ENCODE measurements at regions not wholly inside any gene's neighbourhood (a gene's known extent, or its start where the extent isn't known, plus 50 kb on each side); places are given as distances from the start of the nearest gene placed in this dataset.
"Not testable (repeated sequence)": the region's sequence is repeated elsewhere in the genome, so short reads cannot be mapped to it uniquely, and the experiment has no call there.

- no peak for DNase-seq
Measured at GRCh38 chr2:147037048-147037447, 807.8 kb upstream of the ACVR2A start.

GRCh38 chr2:147033044-147033443 lies 811.8 kb upstream of the ACVR2A start:
- no peak for DNase-seq

GRCh38 chr2:147031897-147032296 lies 812.9 kb upstream of the ACVR2A start:
- no peak for DNase-seq

- no peak for DNase-seq
Measured at GRCh38 chr2:147030966-147031720, 813.7 kb upstream of the ACVR2A start.

GRCh38 chr2:147027436-147027835 lies 817.4 kb upstream of the ACVR2A start:
- DNase-seq: no peak

GRCh38 chr2:147026664-147027295 lies 818.0 kb upstream of the ACVR2A start:
- no peak for DNase-seq

GRCh38 chr2:147025646-147026585 lies 818.9 kb upstream of the ACVR2A start:
- no peak for DNase-seq

GRCh38 chr2:147019311-147019710 lies 825.5 kb upstream of the ACVR2A start:
- no peak for DNase-seq

GRCh38 chr2:147017951-147018645 lies 826.7 kb upstream of the ACVR2A start:
- no peak for DNase-seq

- DNase-seq: no peak
Measured at GRCh38 chr2:147016181-147016580, 828.6 kb upstream of the ACVR2A start.

GRCh38 chr2:147015591-147015990 lies 829.2 kb upstream of the ACVR2A start:
- DNase-seq: no peak

GRCh38 chr2:147013696-147014392 lies 831.0 kb upstream of the ACVR2A start:
- DNase-seq: no peak

GRCh38 chr2:147008481-147008880 lies 836.3 kb upstream of the ACVR2A start:
- no peak for DNase-seq

- no peak for DNase-seq
Measured at GRCh38 chr2:147006736-147007141, 838.1 kb upstream of the ACVR2A start.

GRCh38 chr2:147003081-147003480 lies 841.7 kb upstream of the ACVR2A start:
- no peak for DNase-seq

- no peak for DNase-seq
Measured at GRCh38 chr2:147002256-147002655, 842.6 kb upstream of the ACVR2A start.

- no peak for DNase-seq
Measured at GRCh38 chr2:147001061-147001460, 843.8 kb upstream of the ACVR2A start.

GRCh38 chr2:147000151-147000550 lies 844.7 kb upstream of the ACVR2A start:
- DNase-seq: not testable (repeated sequence)

GRCh38 chr2:146997945-146998344 lies 846.9 kb upstream of the ACVR2A start:
- no peak for DNase-seq

- no peak for DNase-seq
Measured at GRCh38 chr2:146997488-146997887, 847.3 kb upstream of the ACVR2A start.

GRCh38 chr2:146994246-146994645 lies 850.6 kb upstream of the ACVR2A start:
- DNase-seq: no peak

- DNase-seq: no peak
Measured at GRCh38 chr2:146992466-146992865, 852.4 kb upstream of the ACVR2A start.

Data from NCI-H82 (cell line).